ENCODE measurements at regions not wholly inside any gene's neighbourhood (a gene's known extent, or its start where the extent isn't known, plus 50 kb on each side); places are given as distances from the start of the nearest gene placed in this dataset.

GRCh38 chr2:22912398-22912797 lies 472.6 kb upstream of the KLHL29 start:
- Histone ChIP-seq H3K4me3 (replicated peaks in 1 of 3; ENCODE audit: insufficient read depth in 1 of 3, low read depth in 2 of 3, low read length in 3 of 3) (no peak overlapping the region), H3K9ac (ENCODE audit: insufficient read depth, low read depth, low read length) (no peak overlapping the region), H4K20me1 (ENCODE audit: insufficient read depth, low read length) (no peaks in the 10 kb centered on the region), H3K4me2 (ENCODE audit: low read depth, low read length) (no peak overlapping the region), H3K9me3 (ENCODE audit: low read length) (peaks cover 19% of the 10 kb centered on the region; the same call in 1 of the 2 replicates), H3K36me3 (replicated peaks in 1 of 2; ENCODE audit: control insufficient read depth in 1 of 2, insufficient read depth in 2 of 2, low read length in 2 of 2) (no peaks in the 10 kb centered on the region), H3K27ac (ENCODE audit: extremely low read length, insufficient read depth, low read length) (no peak overlapping the region), H3K27me3 (ENCODE audit: control insufficient read depth in 1 of 2, insufficient read depth in 2 of 2, low read length in 2 of 2) (no peaks in the 10 kb centered on the region), H3K79me2 (ENCODE audit: insufficient read depth, low read length) (no peaks in the 10 kb centered on the region), H2AFZ (ENCODE audit: low read length) (no peak overlapping the region), H3K4me1 (ENCODE audit: insufficient read depth, low read length) (no peaks in the 10 kb centered on the region)
- no peak for FAIRE-seq
- ATAC-seq = no peak
- intact Hi-C loops (cut with micrococcal nuclease; ENCODE audit: unreplicated experiment) = no loop called here
- TF ChIP-seq ZFP1 (CRISPR knock-in tag; IDR thresholded peaks at IDR 0.05) = no peak
- no peak for TF ChIP-seq ZNF430 (CRISPR knock-in tag; IDR thresholded peaks at IDR 0.05)
- TF ChIP-seq, protein P1, sequence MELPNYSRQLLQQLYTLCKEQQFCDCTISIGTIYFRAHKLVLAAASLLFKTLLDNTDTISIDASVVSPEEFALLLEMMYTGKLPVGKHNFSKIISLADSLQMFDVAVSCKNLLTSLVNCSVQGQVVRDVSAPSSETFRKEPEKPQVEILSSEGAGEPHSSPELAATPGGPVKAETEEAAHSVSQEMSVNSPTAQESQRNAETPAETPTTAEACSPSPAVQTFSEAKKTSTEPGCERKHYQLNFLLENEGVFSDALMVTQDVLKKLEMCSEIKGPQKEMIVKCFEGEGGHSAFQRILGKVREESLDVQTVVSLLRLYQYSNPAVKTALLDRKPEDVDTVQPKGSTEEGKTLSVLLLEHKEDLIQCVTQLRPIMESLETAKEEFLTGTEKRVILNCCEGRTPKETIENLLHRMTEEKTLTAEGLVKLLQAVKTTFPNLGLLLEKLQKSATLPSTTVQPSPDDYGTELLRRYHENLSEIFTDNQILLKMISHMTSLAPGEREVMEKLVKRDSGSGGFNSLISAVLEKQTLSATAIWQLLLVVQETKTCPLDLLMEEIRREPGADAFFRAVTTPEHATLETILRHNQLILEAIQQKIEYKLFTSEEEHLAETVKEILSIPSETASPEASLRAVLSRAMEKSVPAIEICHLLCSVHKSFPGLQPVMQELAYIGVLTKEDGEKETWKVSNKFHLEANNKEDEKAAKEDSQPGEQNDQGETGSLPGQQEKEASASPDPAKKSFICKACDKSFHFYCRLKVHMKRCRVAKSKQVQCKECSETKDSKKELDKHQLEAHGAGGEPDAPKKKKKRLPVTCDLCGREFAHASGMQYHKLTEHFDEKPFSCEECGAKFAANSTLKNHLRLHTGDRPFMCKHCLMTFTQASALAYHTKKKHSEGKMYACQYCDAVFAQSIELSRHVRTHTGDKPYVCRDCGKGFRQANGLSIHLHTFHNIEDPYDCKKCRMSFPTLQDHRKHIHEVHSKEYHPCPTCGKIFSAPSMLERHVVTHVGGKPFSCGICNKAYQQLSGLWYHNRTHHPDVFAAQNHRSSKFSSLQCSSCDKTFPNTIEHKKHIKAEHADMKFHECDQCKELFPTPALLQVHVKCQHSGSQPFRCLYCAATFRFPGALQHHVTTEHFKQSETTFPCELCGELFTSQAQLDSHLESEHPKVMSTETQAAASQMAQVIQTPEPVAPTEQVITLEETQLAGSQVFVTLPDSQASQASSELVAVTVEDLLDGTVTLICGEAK (IDR thresholded peaks at IDR 0.05) = no peak
- TF ChIP-seq, protein P1 (CRISPR knock-in tag; IDR thresholded peaks at IDR 0.05) = no peak
- TF ChIP-seq ZNF720 (CRISPR knock-in tag; IDR thresholded peaks at IDR 0.05) = no peak
- no peak for TF ChIP-seq ZNF614 (CRISPR knock-in tag; IDR thresholded peaks at IDR 0.05; ENCODE audit: borderline replicate concordance)
- TF ChIP-seq TARDBP (CRISPR knock-in tag; IDR thresholded peaks at IDR 0.05) = no peak
- TF ChIP-seq SALL1 (CRISPR knock-in tag; IDR thresholded peaks at IDR 0.05) = no peak
- no peak for TF ChIP-seq MAZ (IDR thresholded peaks at IDR 0.05; ENCODE audit: borderline replicate concordance, low read depth, low read length)
- no peak for TF ChIP-seq MAZ (CRISPR knock-in tag; IDR thresholded peaks at IDR 0.05; ENCODE audit: low read depth)
- no peak for TF ChIP-seq LCORL (IDR thresholded peaks at IDR 0.05)
- TF ChIP-seq LCORL (CRISPR knock-in tag; IDR thresholded peaks at IDR 0.05) = no peak
- no peak for TF ChIP-seq ZNF274 (CRISPR knock-in tag; IDR thresholded peaks at IDR 0.05)
- DNase-seq (ENCODE audit: low spot score) = no peak
- in situ Hi-C loops (cut with HindIII; ENCODE audit: extremely low pct_ligation_motif_present, low pct_unique_long_range_greater_than_20kb) = no loop called here
- CTCF ChIA-PET (ENCODE audit: low intra/inter-chr PET ratio, low total read pairs) = no interaction called here
- BruUV-seq (replicated peaks) = no TSS peak
- 1% methylated on average over 3 of the region's 3 CpGs for WGBS (ENCODE audit: low lambda C conversion rate)
- POLR2A ChIA-PET = no interaction called here

Measured in HepG2 (cell line).